NCI-H1930 (cell line): ENCODE measurements at regions not wholly inside any gene's neighbourhood (a gene's known extent, or its start where the extent isn't known, plus 50 kb on each side); places are given as distances from the start of the nearest gene placed in this dataset.

ENCODE experiments used
- DNase-seq, 2 experiments: peaks; one replicate each; lab custom pipeline; 2025; lab: John Stamatoyannopoulos, UW

- no peak for DNase-seq
Observed at GRCh38 chr2:163459986-163460385, 275.8 kb downstream of the FIGN start.

GRCh38 chr2:163456953-163457743, 278.7 kb downstream of the FIGN start:
- DNase-seq, result no peak

- no peak for DNase-seq
Observed at GRCh38 chr2:163455815-163456214, 280.0 kb downstream of the FIGN start.

GRCh38 chr2:163453920-163454319, 281.9 kb downstream of the FIGN start:
- no peak for DNase-seq

GRCh38 chr2:163441603-163442002, 294.2 kb downstream of the FIGN start:
- no peak for DNase-seq

GRCh38 chr2:163436963-163437362, 298.8 kb downstream of the FIGN start:
- DNase-seq, result no peak

- DNase-seq, result no peak
Observed at GRCh38 chr2:163428187-163428586, 307.6 kb downstream of the FIGN start.

GRCh38 chr2:163420604-163421003, 315.2 kb downstream of the FIGN start:
- DNase-seq, result no peak

- DNase-seq, result no peak
Observed at GRCh38 chr2:163419000-163419830, 316.6 kb downstream of the FIGN start.

- no peak for DNase-seq
Observed at GRCh38 chr2:163417596-163418337, 318.0 kb downstream of the FIGN start.

GRCh38 chr2:163414121-163414520, 321.7 kb downstream of the FIGN start:
- DNase-seq, result no peak

GRCh38 chr2:163407296-163407695, 328.5 kb downstream of the FIGN start:
- DNase-seq, result no peak

GRCh38 chr2:163405298-163405697, 330.5 kb downstream of the FIGN start:
- DNase-seq, result no peak

- DNase-seq, result no peak
Observed at GRCh38 chr2:163401481-163401880, 334.3 kb downstream of the FIGN start.

GRCh38 chr2:163397451-163397850, 338.4 kb downstream of the FIGN start:
- no peak for DNase-seq

- DNase-seq, result no peak
Observed at GRCh38 chr2:163395602-163396001, 340.2 kb downstream of the FIGN start.

- no peak for DNase-seq
Observed at GRCh38 chr2:163389838-163390237, 346.0 kb downstream of the FIGN start.

GRCh38 chr2:163375472-163375871, 360.3 kb downstream of the FIGN start:
- no peak for DNase-seq

GRCh38 chr2:163375070-163375469, 360.7 kb downstream of the FIGN start:
- DNase-seq, result no peak

- DNase-seq, result no peak
Observed at GRCh38 chr2:163374282-163374681, 361.5 kb downstream of the FIGN start.

- DNase-seq, result no peak
Observed at GRCh38 chr2:163373496-163373895, 362.3 kb downstream of the FIGN start.

GRCh38 chr2:163370169-163370886, 365.5 kb downstream of the FIGN start:
- no peak for DNase-seq
